Chondrocyte (in vitro differentiated cells): ENCODE measurements at regions not wholly inside any gene's neighbourhood (a gene's known extent, or its start where the extent isn't known, plus 50 kb on each side); places are given as distances from the start of the nearest gene placed in this dataset.
"Not testable (repeated sequence)": the region's sequence is repeated elsewhere in the genome, so short reads cannot be mapped to it uniquely, and the experiment has no call there.

Experiments
- DNase-seq: peaks from one replicate; pipeline ENCODE4 v3.0.0; 2021; ENCODE audit warnings: mixed read lengths, low spot score
- H3K27ac Mint-ChIP-seq: one replicate; pipeline ENCODE4 v1.8.0; 2021; ENCODE audit warnings: mild to moderate bottlenecking, moderate library complexity, mixed read lengths; ENCODE audit not compliant: unreplicated experiment
- H3K27me3 Mint-ChIP-seq: 2 replicates; pipeline ENCODE4 v1.8.0; 2021; ENCODE audit warnings: low read depth, mixed read lengths
- H3K36me3 Mint-ChIP-seq: 2 replicates; pipeline ENCODE4 v1.8.0; 2021; ENCODE audit warnings: low read depth, mixed read lengths
- H3K4me1 Mint-ChIP-seq: 2 replicates; pipeline ENCODE4 v1.8.0; 2021; ENCODE audit warnings: low read depth, mild to moderate bottlenecking, mixed read lengths
- H3K4me3 Mint-ChIP-seq: one replicate; pipeline ENCODE4 v1.8.0; 2021; ENCODE audit warnings: mild to moderate bottlenecking, moderate library complexity, mixed read lengths; ENCODE audit not compliant: unreplicated experiment
- H3K9me3 Mint-ChIP-seq: 2 replicates; pipeline ENCODE4 v1.8.0; 2021; ENCODE audit warnings: low read depth, mixed read lengths

GRCh38 chr9:61953108-61953507, 763.3 kb downstream of the SPATA31A7 start:
- H3K27me3 Mint-ChIP-seq, H3K4me3 Mint-ChIP-seq: not testable (repeated sequence)

DNA sequence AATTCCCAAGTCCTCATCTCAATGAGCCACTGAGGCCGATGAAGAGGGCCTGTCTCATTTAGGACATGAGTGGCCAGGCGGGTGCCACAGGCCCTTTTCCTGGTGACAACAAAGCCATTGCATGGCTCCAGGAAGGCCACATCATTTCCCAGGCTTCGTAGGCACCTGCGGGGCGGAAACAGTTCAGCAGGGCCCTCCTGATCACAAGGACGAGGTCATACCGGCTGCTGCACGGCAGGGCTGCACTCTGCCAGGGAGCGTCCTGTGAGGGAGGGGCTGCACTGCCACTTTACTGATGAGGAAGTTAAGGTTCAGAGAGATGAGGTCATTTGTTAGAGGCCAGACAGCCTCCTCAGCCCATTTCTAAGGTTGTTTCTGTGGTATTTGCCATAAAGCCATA, 781.8 kb downstream of the SPATA31A7 start:
- not testable (repeated sequence) for H3K27ac Mint-ChIP-seq, H3K4me1 Mint-ChIP-seq, DNase-seq, H3K4me3 Mint-ChIP-seq, H3K27me3 Mint-ChIP-seq, H3K36me3 Mint-ChIP-seq, H3K9me3 Mint-ChIP-seq

More at GRCh38 chr9:61953108-61953507, 763.3 kb downstream of the SPATA31A7 start:
- not testable (repeated sequence) for H3K27ac Mint-ChIP-seq, DNase-seq, H3K9me3 Mint-ChIP-seq, H3K4me1 Mint-ChIP-seq, H3K36me3 Mint-ChIP-seq

DNA sequence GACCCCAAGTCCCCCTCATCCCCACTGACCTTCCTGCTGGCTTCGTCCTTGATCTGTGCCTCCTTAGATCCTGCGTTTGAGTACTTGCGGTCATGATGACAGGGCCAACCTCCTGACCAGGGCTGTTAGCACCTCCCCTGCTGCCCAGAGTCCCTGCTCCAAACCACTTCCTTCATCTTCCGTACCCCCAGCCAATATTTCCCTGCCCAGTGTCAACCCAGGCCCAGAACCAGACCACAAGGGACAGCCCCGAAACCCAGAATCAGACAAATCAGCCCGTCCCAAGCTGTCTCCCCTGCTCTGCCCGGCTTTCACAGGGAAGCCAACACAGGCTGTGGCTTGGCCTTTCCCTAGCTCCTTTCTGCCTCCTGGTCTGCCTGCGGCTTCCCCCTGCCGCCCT, 784.7 kb downstream of the SPATA31A7 start:
- H3K4me1 Mint-ChIP-seq, H3K27ac Mint-ChIP-seq, H3K27me3 Mint-ChIP-seq, H3K36me3 Mint-ChIP-seq, H3K9me3 Mint-ChIP-seq, DNase-seq, H3K4me3 Mint-ChIP-seq: not testable (repeated sequence)

DNA sequence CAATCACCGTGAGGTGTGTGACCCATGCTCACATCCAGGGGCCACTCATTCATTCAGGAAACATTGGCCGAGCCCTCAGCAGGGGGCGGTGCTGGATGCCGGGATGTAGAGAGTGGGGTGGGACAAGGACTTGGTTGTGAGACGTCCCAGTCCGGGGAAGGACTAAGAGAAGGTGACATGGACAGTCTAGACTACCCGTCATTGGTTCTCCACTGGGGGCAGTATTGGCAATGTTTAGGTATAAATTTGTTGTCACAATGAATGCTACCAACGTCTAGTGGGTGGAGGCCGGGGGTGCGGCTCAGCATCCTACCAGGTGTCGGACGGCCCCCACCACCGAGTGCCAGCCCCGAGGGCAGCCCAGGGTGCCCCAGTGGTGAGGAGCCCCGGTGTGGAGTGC, 786.5 kb downstream of the SPATA31A7 start:
- H3K4me1 Mint-ChIP-seq, H3K36me3 Mint-ChIP-seq, H3K9me3 Mint-ChIP-seq, H3K27me3 Mint-ChIP-seq, DNase-seq, H3K27ac Mint-ChIP-seq, H3K4me3 Mint-ChIP-seq: not testable (repeated sequence)

DNA sequence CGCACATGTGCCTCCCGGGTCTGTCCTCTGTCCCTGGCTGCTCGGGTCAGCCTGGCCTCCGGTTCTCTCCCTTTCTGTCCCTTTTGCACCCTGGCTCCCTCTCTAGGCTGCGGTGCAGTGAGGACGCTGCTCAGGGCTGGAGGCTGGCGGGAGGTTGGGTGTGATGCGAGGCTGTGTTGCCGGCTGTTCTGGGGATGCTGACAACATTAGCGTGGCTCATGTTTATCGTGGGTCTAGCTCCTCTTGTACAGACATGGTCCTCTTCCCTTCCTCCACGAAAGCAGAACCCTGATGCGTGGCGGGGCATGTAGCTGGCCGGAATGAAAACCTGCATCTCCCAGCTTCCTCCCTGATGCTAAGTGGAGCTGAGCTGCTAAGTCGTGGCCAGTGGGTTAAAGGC, 792.9 kb downstream of the SPATA31A7 start:
- not testable (repeated sequence) for H3K9me3 Mint-ChIP-seq

GRCh38 chr9:61983441-61983840, 793.6 kb downstream of the SPATA31A7 start:
- H3K4me1 Mint-ChIP-seq, H3K27ac Mint-ChIP-seq, DNase-seq, H3K36me3 Mint-ChIP-seq, H3K27me3 Mint-ChIP-seq, H3K4me3 Mint-ChIP-seq, H3K9me3 Mint-ChIP-seq: not testable (repeated sequence)

More for the DNA sequence above, 792.9 kb downstream of the SPATA31A7 start:
- peak; percentile 52 for DNase-seq
- H3K36me3 Mint-ChIP-seq, H3K27ac Mint-ChIP-seq, H3K4me3 Mint-ChIP-seq, H3K27me3 Mint-ChIP-seq, H3K4me1 Mint-ChIP-seq: not testable (repeated sequence)

GRCh38 chr9:61983954-61984353, 794.1 kb downstream of the SPATA31A7 start:
- not testable (repeated sequence) for H3K4me1 Mint-ChIP-seq, H3K27ac Mint-ChIP-seq, H3K9me3 Mint-ChIP-seq, DNase-seq, H3K27me3 Mint-ChIP-seq, H3K36me3 Mint-ChIP-seq, H3K4me3 Mint-ChIP-seq

GRCh38 chr9:61984513-61984912, 794.7 kb downstream of the SPATA31A7 start:
- H3K4me1 Mint-ChIP-seq, H3K36me3 Mint-ChIP-seq, H3K27ac Mint-ChIP-seq, DNase-seq, H3K4me3 Mint-ChIP-seq, H3K9me3 Mint-ChIP-seq, H3K27me3 Mint-ChIP-seq: not testable (repeated sequence)

DNA sequence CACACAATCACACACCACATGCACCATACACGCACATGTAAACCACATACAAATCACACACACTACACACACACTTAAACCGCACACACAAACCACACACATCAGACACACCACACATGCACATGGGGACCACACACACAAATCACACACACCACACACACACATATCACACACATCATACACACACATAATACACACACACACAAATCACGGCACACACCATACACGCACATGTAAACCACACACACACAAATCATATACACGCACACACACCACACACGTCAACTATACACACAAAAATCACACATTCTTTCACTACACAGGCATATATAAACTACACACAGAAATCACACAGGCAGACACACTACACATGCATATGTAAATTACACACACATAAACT, 802.3 kb downstream of the SPATA31A7 start:
- not testable (repeated sequence) for H3K4me3 Mint-ChIP-seq, H3K36me3 Mint-ChIP-seq, H3K27ac Mint-ChIP-seq, H3K9me3 Mint-ChIP-seq, DNase-seq, H3K27me3 Mint-ChIP-seq, H3K4me1 Mint-ChIP-seq

GRCh38 chr9:62032441-62032840, 842.6 kb downstream of the SPATA31A7 start:
- not testable (repeated sequence) for H3K4me1 Mint-ChIP-seq, H3K9me3 Mint-ChIP-seq, H3K27me3 Mint-ChIP-seq, DNase-seq, H3K36me3 Mint-ChIP-seq, H3K27ac Mint-ChIP-seq, H3K4me3 Mint-ChIP-seq

DNA sequence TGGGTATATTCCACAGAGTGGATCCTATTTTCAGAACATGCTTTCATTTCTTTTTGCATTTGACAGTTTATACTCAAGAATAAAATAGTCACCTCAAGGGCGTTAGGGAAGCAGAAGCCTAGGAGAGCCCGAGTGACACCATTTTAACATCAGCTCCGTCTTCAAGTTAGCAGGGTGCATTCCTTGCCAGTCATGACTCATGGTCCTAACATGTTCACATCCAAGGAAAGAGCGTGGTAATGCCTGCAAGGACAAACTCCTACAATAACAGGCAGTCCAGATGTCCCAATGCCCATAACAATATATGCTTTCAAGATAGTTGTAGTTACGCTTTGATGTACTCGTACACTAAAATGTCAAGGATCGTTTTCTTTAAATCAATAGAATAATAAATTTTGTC, 848.4 kb downstream of the SPATA31A7 start:
- H3K27me3 Mint-ChIP-seq, H3K4me3 Mint-ChIP-seq, H3K4me1 Mint-ChIP-seq, H3K36me3 Mint-ChIP-seq, H3K27ac Mint-ChIP-seq, DNase-seq, H3K9me3 Mint-ChIP-seq: not testable (repeated sequence)

DNA sequence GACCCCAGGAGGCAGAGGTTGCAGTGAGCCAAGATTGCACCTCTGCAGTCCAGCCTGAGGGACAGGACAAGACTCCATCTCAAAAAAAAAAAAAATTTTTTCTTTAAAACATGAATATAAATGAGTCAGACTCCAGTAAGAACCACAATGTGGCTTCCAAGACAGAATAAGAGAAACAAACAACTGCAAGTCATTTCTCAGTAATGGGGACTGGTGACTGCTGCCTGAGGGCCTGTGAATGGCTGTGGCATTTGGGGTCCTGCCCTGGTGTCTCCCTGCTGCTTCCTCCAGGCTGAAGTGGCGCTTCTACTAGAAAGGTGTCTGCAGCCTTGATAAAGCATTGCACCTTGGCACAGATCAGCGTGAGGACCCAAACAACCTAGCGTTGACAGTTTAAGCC, 868.3 kb downstream of the SPATA31A7 start:
- not testable (repeated sequence) for H3K4me3 Mint-ChIP-seq, H3K27me3 Mint-ChIP-seq, H3K36me3 Mint-ChIP-seq, H3K9me3 Mint-ChIP-seq, H3K4me1 Mint-ChIP-seq, DNase-seq
- peak overlapping the region; percentile 74 for H3K27ac Mint-ChIP-seq

- not testable (repeated sequence) for H3K36me3 Mint-ChIP-seq, H3K27me3 Mint-ChIP-seq, H3K9me3 Mint-ChIP-seq, H3K4me3 Mint-ChIP-seq, H3K27ac Mint-ChIP-seq, H3K4me1 Mint-ChIP-seq, DNase-seq
Observed at GRCh38 chr9:62071043-62071442, 881.2 kb downstream of the SPATA31A7 start.

- H3K4me3 Mint-ChIP-seq, H3K36me3 Mint-ChIP-seq, H3K27ac Mint-ChIP-seq, H3K4me1 Mint-ChIP-seq, H3K27me3 Mint-ChIP-seq, H3K9me3 Mint-ChIP-seq, DNase-seq: not testable (repeated sequence)
Observed at GRCh38 chr9:62073401-62073800, 883.6 kb downstream of the SPATA31A7 start.
